ENCODE measurements at regions not wholly inside any gene's neighbourhood (a gene's known extent, or its start where the extent isn't known, plus 50 kb on each side); places are given as distances from the start of the nearest gene placed in this dataset.

- no peak for DNase-seq (ENCODE audit: low read depth in 3 of 3, low spot score in 2 of 3)
These were observed 1145.6 kb downstream of the KCNT2 start for GRCh38 chr1:195462646-195463045.

- DNase-seq (ENCODE audit: low read depth in 3 of 3, low spot score in 2 of 3) = no peak
These were observed 1146.1 kb downstream of the KCNT2 start for GRCh38 chr1:195462152-195462551.

- DNase-seq (ENCODE audit: low read depth in 3 of 3, low spot score in 2 of 3) = no peak
These were observed 1149.9 kb downstream of the KCNT2 start for GRCh38 chr1:195458365-195458764.

- no peak for DNase-seq (ENCODE audit: low read depth in 3 of 3, low spot score in 2 of 3)
These were observed 1157.4 kb downstream of the KCNT2 start for GRCh38 chr1:195450794-195451193.

GRCh38 chr1:195439661-195440060 is 1168.6 kb downstream of the KCNT2 start:
- DNase-seq (ENCODE audit: low read depth in 3 of 3, low spot score in 2 of 3) = no peak

GRCh38 chr1:195434566-195435203 is 1173.6 kb downstream of the KCNT2 start:
- DNase-seq (ENCODE audit: low read depth in 3 of 3, low spot score in 2 of 3) = no peak

- no peak for DNase-seq (ENCODE audit: low read depth in 3 of 3, low spot score in 2 of 3)
These were observed 1177.4 kb downstream of the KCNT2 start for GRCh38 chr1:195430826-195431225.

- DNase-seq (ENCODE audit: low read depth in 3 of 3, low spot score in 2 of 3) = no peak
These were observed 1179.3 kb downstream of the KCNT2 start for GRCh38 chr1:195428927-195429326.

- DNase-seq (ENCODE audit: low read depth in 3 of 3, low spot score in 2 of 3) = no peak
These were observed 1192.7 kb downstream of the KCNT2 start for GRCh38 chr1:195415584-195415983.

GRCh38 chr1:195394567-195394966 is 1213.7 kb downstream of the KCNT2 start:
- no peak for DNase-seq (ENCODE audit: low read depth in 3 of 3, low spot score in 2 of 3)

- no peak for DNase-seq (ENCODE audit: low read depth in 3 of 3, low spot score in 2 of 3)
These were observed 1232.0 kb downstream of the KCNT2 start for GRCh38 chr1:195376190-195376589.

- no peak for DNase-seq (ENCODE audit: low read depth in 3 of 3, low spot score in 2 of 3)
These were observed 1234.4 kb downstream of the KCNT2 start for GRCh38 chr1:195373856-195374255.

GRCh38 chr1:195345149-195345548 is 1263.1 kb downstream of the KCNT2 start:
- DNase-seq (ENCODE audit: low read depth in 3 of 3, low spot score in 2 of 3) = no peak

- no peak for DNase-seq (ENCODE audit: low read depth in 3 of 3, low spot score in 2 of 3)
These were observed 1270.6 kb downstream of the KCNT2 start for GRCh38 chr1:195337646-195338045.

- DNase-seq (ENCODE audit: low read depth in 3 of 3, low spot score in 2 of 3) = no peak
These were observed 1271.4 kb downstream of the KCNT2 start for GRCh38 chr1:195336812-195337211.

- DNase-seq (ENCODE audit: low read depth in 3 of 3, low spot score in 2 of 3) = no peak
These were observed 1272.7 kb downstream of the KCNT2 start for GRCh38 chr1:195335541-195335940.

- no peak for DNase-seq (ENCODE audit: low read depth in 3 of 3, low spot score in 2 of 3)
These were observed 1276.1 kb downstream of the KCNT2 start for GRCh38 chr1:195332102-195332501.

- no peak for DNase-seq (ENCODE audit: low read depth in 3 of 3, low spot score in 2 of 3)
These were observed 1279.6 kb downstream of the KCNT2 start for GRCh38 chr1:195328681-195329080.

- DNase-seq (ENCODE audit: low read depth in 3 of 3, low spot score in 2 of 3) = no peak
These were observed 1280.1 kb downstream of the KCNT2 start for GRCh38 chr1:195328102-195328501.

- no peak for DNase-seq (ENCODE audit: low read depth in 3 of 3, low spot score in 2 of 3)
These were observed 1280.9 kb downstream of the KCNT2 start for GRCh38 chr1:195327361-195327760.

GRCh38 chr1:195326325-195326724 is 1281.9 kb downstream of the KCNT2 start:
- no peak for DNase-seq (ENCODE audit: low read depth in 3 of 3, low spot score in 2 of 3)

- DNase-seq (ENCODE audit: low read depth in 3 of 3, low spot score in 2 of 3) = no peak
These were observed 1283.1 kb downstream of the KCNT2 start for GRCh38 chr1:195325181-195325580.

- no peak for DNase-seq (ENCODE audit: low read depth in 3 of 3, low spot score in 2 of 3)
These were observed 1302.0 kb downstream of the KCNT2 start for GRCh38 chr1:195306281-195306680.

Measured in right renal cortex interstitium (tissue), 3 donors.